ENCODE measurements at regions not wholly inside any gene's neighbourhood (a gene's known extent, or its start where the extent isn't known, plus 50 kb on each side); places are given as distances from the start of the nearest gene placed in this dataset.

GRCh38 chr21:27633631-27634030, 666.7 kb upstream of the ADAMTS5 start:
- TF ChIP-seq CTCF (IDR thresholded peaks at IDR 0.05) = no peak
- TF ChIP-seq POLR2A (IDR thresholded peaks at IDR 0.05) = no peak
- no peak for TF ChIP-seq POLR2AphosphoS5 (IDR thresholded peaks at IDR 0.05)

All from transverse colon (tissue), 4 donors.